NT2/D1 (cell line): ENCODE measurements at regions not wholly inside any gene's neighbourhood (a gene's known extent, or its start where the extent isn't known, plus 50 kb on each side); places are given as distances from the start of the nearest gene placed in this dataset.

Experiments
- YY1 ChIP-seq: IDR thresholded peaks from 2 replicates; pipeline ENCODE4 v1.6.1; 2011; ENCODE audit not compliant: insufficient read length, insufficient read depth
- ZNF274 ChIP-seq: IDR thresholded peaks from 2 replicates; pipeline ENCODE4 v1.6.1; 2011; ENCODE audit warnings: mild to moderate bottlenecking, low read depth, low read length

DNA sequence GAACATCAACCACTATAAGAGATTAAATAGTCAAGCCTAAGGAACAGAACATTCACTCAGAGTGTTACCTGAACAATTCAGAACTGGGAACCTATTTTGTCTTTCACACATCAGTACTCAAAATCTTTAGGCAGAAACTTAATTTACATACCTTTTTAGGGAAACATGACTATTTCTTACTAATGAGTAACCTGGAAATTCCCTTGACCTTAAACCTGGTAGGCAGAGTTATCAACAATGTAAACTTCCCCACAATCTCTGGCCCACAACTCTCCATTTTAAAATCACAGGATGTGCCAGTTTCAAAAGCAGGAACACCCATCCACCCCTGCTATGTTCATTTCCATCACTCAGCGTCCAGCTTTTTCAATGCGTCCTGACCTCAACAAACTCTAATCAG lies 132.9 kb upstream of the ANKFN1 start:
- TF ChIP-seq ZNF274 (no peak), YY1 (no peak)
